Mammary epithelial cell (primary cell): ENCODE measurements at regions not wholly inside any gene's neighbourhood (a gene's known extent, or its start where the extent isn't known, plus 50 kb on each side); places are given as distances from the start of the nearest gene placed in this dataset.

Experiments used
- EZH2 ChIP-seq: IDR thresholded peaks from 2 replicates; pipeline ENCODE4 v1.6.1; 2012; ENCODE audit warnings: low read length, inconsistent platforms, borderline replicate concordance
- TF ChIP-seq, protein P1 (sequence below), 2 donors: IDR thresholded peaks in 1 of 2; conservative IDR thresholded peaks in 1 of 2; 2 replicates each; pipeline ENCODE4 v1.5.1; 2011 to 2012; ENCODE audit warnings: inconsistent platforms in 2 of 2, low read length in 2 of 2, mild to moderate bottlenecking in 2 of 2, control low read depth in 1 of 2, low read depth in 1 of 2; ENCODE audit not compliant: insufficient read depth in 1 of 2; ENCODE audit errors: extremely low read depth in 1 of 2

DNA sequence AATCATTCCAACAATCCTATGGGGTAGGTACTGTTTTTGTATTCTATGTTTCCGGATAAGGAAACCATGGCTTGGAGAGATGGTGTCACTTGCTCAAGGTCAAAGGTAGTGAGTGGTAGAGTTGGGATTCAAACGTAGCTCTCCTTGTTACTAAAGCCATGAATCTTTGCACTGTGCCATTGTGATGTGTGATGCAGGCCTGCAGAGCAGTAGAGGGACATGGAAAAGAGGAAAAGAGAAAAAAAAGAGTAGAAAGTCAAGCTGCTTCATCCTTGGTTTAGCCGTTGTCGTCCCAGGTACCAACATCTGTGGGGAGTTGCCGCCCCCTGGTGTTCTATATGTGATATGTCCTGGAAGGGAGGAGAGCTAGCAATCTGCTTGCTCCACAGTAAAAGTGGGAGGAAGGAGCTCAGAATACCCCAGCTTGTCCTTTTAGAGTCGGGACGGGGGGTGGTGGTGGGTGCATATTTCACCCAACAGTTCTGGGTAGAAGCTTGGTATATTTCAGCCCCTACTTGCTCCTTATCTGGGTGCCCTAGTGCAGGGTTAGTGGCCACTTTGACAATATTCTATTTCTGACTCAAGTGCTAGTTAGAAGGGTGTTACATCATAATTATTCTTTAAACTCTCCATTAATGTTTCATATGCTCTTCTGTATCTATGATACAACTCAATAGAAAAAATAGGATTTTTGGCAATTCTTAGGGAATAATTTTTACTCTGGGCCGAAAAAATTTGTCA, 98.4 kb downstream of the EBNA1BP2 start:
- TF ChIP-seq, protein P1, sequence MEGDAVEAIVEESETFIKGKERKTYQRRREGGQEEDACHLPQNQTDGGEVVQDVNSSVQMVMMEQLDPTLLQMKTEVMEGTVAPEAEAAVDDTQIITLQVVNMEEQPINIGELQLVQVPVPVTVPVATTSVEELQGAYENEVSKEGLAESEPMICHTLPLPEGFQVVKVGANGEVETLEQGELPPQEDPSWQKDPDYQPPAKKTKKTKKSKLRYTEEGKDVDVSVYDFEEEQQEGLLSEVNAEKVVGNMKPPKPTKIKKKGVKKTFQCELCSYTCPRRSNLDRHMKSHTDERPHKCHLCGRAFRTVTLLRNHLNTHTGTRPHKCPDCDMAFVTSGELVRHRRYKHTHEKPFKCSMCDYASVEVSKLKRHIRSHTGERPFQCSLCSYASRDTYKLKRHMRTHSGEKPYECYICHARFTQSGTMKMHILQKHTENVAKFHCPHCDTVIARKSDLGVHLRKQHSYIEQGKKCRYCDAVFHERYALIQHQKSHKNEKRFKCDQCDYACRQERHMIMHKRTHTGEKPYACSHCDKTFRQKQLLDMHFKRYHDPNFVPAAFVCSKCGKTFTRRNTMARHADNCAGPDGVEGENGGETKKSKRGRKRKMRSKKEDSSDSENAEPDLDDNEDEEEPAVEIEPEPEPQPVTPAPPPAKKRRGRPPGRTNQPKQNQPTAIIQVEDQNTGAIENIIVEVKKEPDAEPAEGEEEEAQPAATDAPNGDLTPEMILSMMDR (conservative IDR thresholded peaks at IDR 0.05 in 1 of 2, IDR thresholded peaks at IDR 0.05 in 1 of 2; ENCODE audit: extremely low read depth in 1 of 2, insufficient read depth in 1 of 2, low read depth in 1 of 2, low read length in 2 of 2), result peak; percentile 76 to 80
- TF ChIP-seq EZH2, result no peak
